Smooth muscle cell (in vitro differentiated cells): ENCODE measurements at regions not wholly inside any gene's neighbourhood (a gene's known extent, or its start where the extent isn't known, plus 50 kb on each side); places are given as distances from the start of the nearest gene placed in this dataset.

Experiments used
- DNase-seq: peaks from one replicate; lab custom pipeline; 2025; ENCODE audit not compliant: unreplicated experiment; lab: John Stamatoyannopoulos, UW
- H2AFZ ChIP-seq: fragments of 200-600 bp; sonication (generic); 2 replicates; pipeline ENCODE4 v1.6.0; 2016; ENCODE audit warnings: antibody characterized with exemption, low read depth, mild to moderate bottlenecking
- H3F3A ChIP-seq: fragments of 200-600 bp; sonication (generic); 2 replicates; pipeline ENCODE4 v1.6.0; 2017; ENCODE audit warnings: antibody characterized with exemption, low read depth
- H3K27ac ChIP-seq: fragments of 200-600 bp; sonication (generic); 2 replicates; pipeline ENCODE4 v1.5.1; 2016; ENCODE audit warnings: low read depth, mild to moderate bottlenecking
- H3K27me3 ChIP-seq: fragments of 200-600 bp; sonication (generic); 2 replicates; pipeline ENCODE4 v1.6.1; 2016; ENCODE audit warnings: low read depth, mild to moderate bottlenecking
- H3K36me3 ChIP-seq: fragments of 200-600 bp; sonication (generic); 2 replicates; pipeline ENCODE4 v1.5.1; 2016; ENCODE audit warnings: low read depth
- H3K4me1 ChIP-seq: fragments of 200-600 bp; sonication (generic); 2 replicates; pipeline ENCODE4 v1.5.1; 2016; ENCODE audit warnings: low read depth
- H3K4me2 ChIP-seq: fragments of 200-600 bp; sonication (generic); 2 replicates; pipeline ENCODE4 v1.6.0; 2016; ENCODE audit warnings: mild to moderate bottlenecking
- H3K4me3 ChIP-seq: fragments of 200-600 bp; sonication (generic); 2 replicates; pipeline ENCODE4 v1.5.1; 2016; ENCODE audit warnings: mild to moderate bottlenecking
- H3K79me2 ChIP-seq: fragments of 200-600 bp; sonication (generic); 2 replicates; pipeline ENCODE4 v1.6.0; 2016; ENCODE audit warnings: low read depth, mild to moderate bottlenecking
- H3K9ac ChIP-seq: fragments of 200-600 bp; sonication (generic); 2 replicates; pipeline ENCODE4 v1.6.0; 2016; ENCODE audit warnings: low read depth
- H3K9me3 ChIP-seq: fragments of 200-600 bp; sonication (generic); replicated peaks from 2 replicates; pipeline ENCODE4 v1.5.1; 2016; ENCODE audit warnings: low read depth
- H4K20me1 ChIP-seq: fragments of 200-600 bp; sonication (generic); 2 replicates; pipeline ENCODE4 v1.6.0; 2016; ENCODE audit warnings: low read depth
- CTCF ChIP-seq: fragments of 200-600 bp; sonication (generic); IDR thresholded peaks from 2 replicates; pipeline ENCODE4 v1.5.1; 2017; ENCODE audit warnings: borderline replicate concordance, mild to moderate bottlenecking, antibody characterized with exemption; ENCODE audit not compliant: insufficient read depth, poor library complexity, severe bottlenecking
- WGBS: methylation state at CpG from one replicate; pipeline ENCODE4 v1.1.7; 2016; ENCODE audit warnings: low lambda C conversion rate; 5-methylcytosine and 5-hydroxymethylcytosine counted together

GRCh38 chr6:1257778-1258177, 54.1 kb upstream of the FOXQ1 start:
- H4K20me1 ChIP-seq = no peaks in the 10 kb centered on the region
- H3K27ac ChIP-seq = no peak overlapping the region
- H3K4me3 ChIP-seq = no peak overlapping the region
- H3K4me1 ChIP-seq = no peaks in the 10 kb centered on the region
- 97% methylated on average over 7 of the region's 7 CpGs for WGBS
- H3K9me3 ChIP-seq = no peaks in the 10 kb centered on the region
- DNase-seq = no peak
- no peaks in the 10 kb centered on the region for H3F3A ChIP-seq
- H3K79me2 ChIP-seq = no peaks in the 10 kb centered on the region
- H3K4me2 ChIP-seq = no peak overlapping the region
- H2AFZ ChIP-seq = no peak overlapping the region
- H3K36me3 ChIP-seq = no peaks in the 10 kb centered on the region
- no peak for TF ChIP-seq CTCF
- no peak overlapping the region for H3K9ac ChIP-seq
- H3K27me3 ChIP-seq = no peaks in the 10 kb centered on the region

- no peak for DNase-seq
- no peak overlapping the region for H2AFZ ChIP-seq
- H3K79me2 ChIP-seq = no peaks in the 10 kb centered on the region
- H3K4me3 ChIP-seq = no peak overlapping the region
- H3K4me2 ChIP-seq = no peak overlapping the region
- H3K27ac ChIP-seq = no peak overlapping the region
- H4K20me1 ChIP-seq = no peaks in the 10 kb centered on the region
- H3K9ac ChIP-seq = no peak overlapping the region
- no peak for TF ChIP-seq CTCF
- no peaks in the 10 kb centered on the region for H3K9me3 ChIP-seq
- WGBS = 96% methylated on average over 8 of the region's 8 CpGs
- H3F3A ChIP-seq = no peaks in the 10 kb centered on the region
- H3K36me3 ChIP-seq = no peaks in the 10 kb centered on the region
- peaks cover 4% of the 10 kb centered on the region for H3K4me1 ChIP-seq
- no peaks in the 10 kb centered on the region for H3K27me3 ChIP-seq
Measured at GRCh38 chr6:1256435-1257008, 55.4 kb upstream of the FOXQ1 start.

- WGBS = 82% methylated on average over 9 of the region's 9 CpGs
- Histone ChIP-seq H3K9me3 (no peaks in the 10 kb centered on the region), H3K79me2 (no peaks in the 10 kb centered on the region), H3K27me3 (no peaks in the 10 kb centered on the region), H3K4me3 (no peak overlapping the region), H3K27ac (no peak overlapping the region), H3K4me1 (peaks cover 4% of the 10 kb centered on the region), H3K36me3 (no peaks in the 10 kb centered on the region), H3K4me2 (no peak overlapping the region), H2AFZ (no peak overlapping the region), H3K9ac (no peak overlapping the region), H3F3A (peaks cover 2% of the 10 kb centered on the region), H4K20me1 (no peaks in the 10 kb centered on the region)
- TF ChIP-seq CTCF = no peak
- DNase-seq = no peak
Measured at GRCh38 chr6:1255636-1256365, 56.1 kb upstream of the FOXQ1 start.

- Histone ChIP-seq H3K27me3 (no peaks in the 10 kb centered on the region), H3K9ac (no peak overlapping the region), H3K79me2 (no peaks in the 10 kb centered on the region), H3K36me3 (no peaks in the 10 kb centered on the region), H3K4me3 (no peak overlapping the region), H3K4me2 (no peak overlapping the region), H3K27ac (no peak overlapping the region), H3K9me3 (no peaks in the 10 kb centered on the region), H3F3A (peaks cover 2% of the 10 kb centered on the region), H2AFZ (no peak overlapping the region), H4K20me1 (no peaks in the 10 kb centered on the region), H3K4me1 (peaks cover 4% of the 10 kb centered on the region)
- TF ChIP-seq CTCF = no peak
- 99% methylated on average over 4 of the region's 4 CpGs for WGBS
- no peak for DNase-seq
Measured at GRCh38 chr6:1254326-1254725, 57.6 kb upstream of the FOXQ1 start.
